ENCODE measurements at regions not wholly inside any gene's neighbourhood (a gene's known extent, or its start where the extent isn't known, plus 50 kb on each side); places are given as distances from the start of the nearest gene placed in this dataset.
"Not testable (repeated sequence)": the region's sequence is repeated elsewhere in the genome, so short reads cannot be mapped to it uniquely, and the experiment has no call there.

GRCh38 chr1:198423673-198424072 is 116.8 kb downstream of the ATP6V1G3 start:
- H3K27me3 ChIP-seq (ENCODE audit: control insufficient read depth in 1 of 2, insufficient read depth in 2 of 2, low read length in 2 of 2): no peaks in the 10 kb centered on the region
- H3K36me3 ChIP-seq (ENCODE audit: control insufficient read depth in 2 of 2, insufficient read depth in 2 of 2, low read length in 1 of 2): no peaks in the 10 kb centered on the region
- H3K4me1 ChIP-seq (ENCODE audit: control insufficient read depth in 2 of 2, insufficient read depth in 2 of 2, low read length in 1 of 2): no peaks in the 10 kb centered on the region
- H3K9me3 ChIP-seq (ENCODE audit: control insufficient read depth in 2 of 2, insufficient read depth in 1 of 2, low read depth in 1 of 2, low read length in 1 of 2): no peaks in the 10 kb centered on the region
- H3K4me3 ChIP-seq (ENCODE audit: low read depth in 1 of 2, low read length in 2 of 2): no peak overlapping the region
- 55 to 70% methylated on average over 1 of the region's 1 CpG for WGBS, 2 donors
- no peak overlapping the region for H3K27ac ChIP-seq (ENCODE audit: low read depth in 2 of 2, low read length in 1 of 2)

GRCh38 chr1:198417039-198417438 is 123.4 kb downstream of the ATP6V1G3 start:
- no peak overlapping the region for H3K4me3 ChIP-seq (ENCODE audit: low read depth in 1 of 2, low read length in 2 of 2)
- no peaks in the 10 kb centered on the region for H3K4me1 ChIP-seq (ENCODE audit: control insufficient read depth in 2 of 2, insufficient read depth in 2 of 2, low read length in 1 of 2)
- H3K9me3 ChIP-seq (ENCODE audit: control insufficient read depth in 2 of 2, insufficient read depth in 1 of 2, low read depth in 1 of 2, low read length in 1 of 2): no peaks in the 10 kb centered on the region
- no peaks in the 10 kb centered on the region for H3K27me3 ChIP-seq (ENCODE audit: control insufficient read depth in 1 of 2, insufficient read depth in 2 of 2, low read length in 2 of 2)
- no peaks in the 10 kb centered on the region for H3K36me3 ChIP-seq (ENCODE audit: control insufficient read depth in 2 of 2, insufficient read depth in 2 of 2, low read length in 1 of 2)
- H3K27ac ChIP-seq (ENCODE audit: low read depth in 2 of 2, low read length in 1 of 2): no peak overlapping the region

GRCh38 chr1:198416296-198416695 is 124.2 kb downstream of the ATP6V1G3 start:
- no peak overlapping the region for H3K27ac ChIP-seq (ENCODE audit: low read depth in 2 of 2, low read length in 1 of 2)
- H3K9me3 ChIP-seq (ENCODE audit: control insufficient read depth in 2 of 2, insufficient read depth in 1 of 2, low read depth in 1 of 2, low read length in 1 of 2): no peaks in the 10 kb centered on the region
- H3K4me3 ChIP-seq (ENCODE audit: low read depth in 1 of 2, low read length in 2 of 2): no peak overlapping the region
- H3K36me3 ChIP-seq (ENCODE audit: control insufficient read depth in 2 of 2, insufficient read depth in 2 of 2, low read length in 1 of 2): no peaks in the 10 kb centered on the region
- WGBS, 2 donors: 38 to 48% methylated on average over 3 of the region's 3 CpGs
- no peaks in the 10 kb centered on the region for H3K4me1 ChIP-seq (ENCODE audit: control insufficient read depth in 2 of 2, insufficient read depth in 2 of 2, low read length in 1 of 2)
- H3K27me3 ChIP-seq (ENCODE audit: control insufficient read depth in 1 of 2, insufficient read depth in 2 of 2, low read length in 2 of 2): no peaks in the 10 kb centered on the region

GRCh38 chr1:198411240-198411639 is 129.2 kb downstream of the ATP6V1G3 start:
- Histone ChIP-seq H3K36me3 (ENCODE audit: control insufficient read depth in 2 of 2, insufficient read depth in 2 of 2, low read length in 1 of 2) (no peaks in the 10 kb centered on the region), H3K27ac (ENCODE audit: low read depth in 2 of 2, low read length in 1 of 2) (no peak overlapping the region), H3K9me3 (ENCODE audit: control insufficient read depth in 2 of 2, insufficient read depth in 1 of 2, low read depth in 1 of 2, low read length in 1 of 2) (no peaks in the 10 kb centered on the region), H3K27me3 (ENCODE audit: control insufficient read depth in 1 of 2, insufficient read depth in 2 of 2, low read length in 2 of 2) (no peaks in the 10 kb centered on the region), H3K4me1 (ENCODE audit: control insufficient read depth in 2 of 2, insufficient read depth in 2 of 2, low read length in 1 of 2) (no peaks in the 10 kb centered on the region), H3K4me3 (ENCODE audit: low read depth in 1 of 2, low read length in 2 of 2) (no peak overlapping the region)

GRCh38 chr1:198408716-198409115 is 131.8 kb downstream of the ATP6V1G3 start:
- Histone ChIP-seq H3K9me3 (ENCODE audit: control insufficient read depth in 2 of 2, insufficient read depth in 1 of 2, low read depth in 1 of 2, low read length in 1 of 2) (no peaks in the 10 kb centered on the region), H3K27me3 (ENCODE audit: control insufficient read depth in 1 of 2, insufficient read depth in 2 of 2, low read length in 2 of 2) (no peaks in the 10 kb centered on the region), H3K36me3 (ENCODE audit: control insufficient read depth in 2 of 2, insufficient read depth in 2 of 2, low read length in 1 of 2) (no peaks in the 10 kb centered on the region), H3K4me3 (ENCODE audit: low read depth in 1 of 2, low read length in 2 of 2) (no peak overlapping the region), H3K4me1 (ENCODE audit: control insufficient read depth in 2 of 2, insufficient read depth in 2 of 2, low read length in 1 of 2) (no peaks in the 10 kb centered on the region), H3K27ac (ENCODE audit: low read depth in 2 of 2, low read length in 1 of 2) (no peak overlapping the region)
- WGBS, 2 donors: 77 to 87% methylated on average over 2 of the region's 2 CpGs

GRCh38 chr1:198404632-198405031 is 135.8 kb downstream of the ATP6V1G3 start:
- not testable (repeated sequence) for H3K36me3 ChIP-seq (ENCODE audit: control insufficient read depth in 2 of 2, insufficient read depth in 2 of 2, low read length in 1 of 2); H3K27ac ChIP-seq (ENCODE audit: low read depth in 2 of 2, low read length in 1 of 2); H3K27me3 ChIP-seq (ENCODE audit: control insufficient read depth in 1 of 2, insufficient read depth in 2 of 2, low read length in 2 of 2); H3K9me3 ChIP-seq (ENCODE audit: control insufficient read depth in 2 of 2, insufficient read depth in 1 of 2, low read depth in 1 of 2, low read length in 1 of 2); H3K4me1 ChIP-seq (ENCODE audit: control insufficient read depth in 2 of 2, insufficient read depth in 2 of 2, low read length in 1 of 2); H3K4me3 ChIP-seq (ENCODE audit: low read depth in 1 of 2, low read length in 2 of 2)
- WGBS, 2 donors: 91 to 92% methylated on average over 8 of the region's 8 CpGs

- 61 to 80% methylated on average over 4 of the region's 4 CpGs for WGBS, 2 donors
- no peaks in the 10 kb centered on the region for H3K4me1 ChIP-seq (ENCODE audit: control insufficient read depth in 2 of 2, insufficient read depth in 2 of 2, low read length in 1 of 2)
- H3K9me3 ChIP-seq (ENCODE audit: control insufficient read depth in 2 of 2, insufficient read depth in 1 of 2, low read depth in 1 of 2, low read length in 1 of 2): no peaks in the 10 kb centered on the region
- no peaks in the 10 kb centered on the region for H3K36me3 ChIP-seq (ENCODE audit: control insufficient read depth in 2 of 2, insufficient read depth in 2 of 2, low read length in 1 of 2)
- H3K4me3 ChIP-seq (ENCODE audit: low read depth in 1 of 2, low read length in 2 of 2): no peak overlapping the region
- H3K27ac ChIP-seq (ENCODE audit: low read depth in 2 of 2, low read length in 1 of 2): no peak overlapping the region
- H3K27me3 ChIP-seq (ENCODE audit: control insufficient read depth in 1 of 2, insufficient read depth in 2 of 2, low read length in 2 of 2): no peaks in the 10 kb centered on the region
Measured at GRCh38 chr1:198400063-198400462, 140.4 kb downstream of the ATP6V1G3 start.

GRCh38 chr1:198399452-198399851 is 141.0 kb downstream of the ATP6V1G3 start:
- Histone ChIP-seq H3K9me3 (ENCODE audit: control insufficient read depth in 2 of 2, insufficient read depth in 1 of 2, low read depth in 1 of 2, low read length in 1 of 2) (no peaks in the 10 kb centered on the region), H3K27me3 (ENCODE audit: control insufficient read depth in 1 of 2, insufficient read depth in 2 of 2, low read length in 2 of 2) (no peaks in the 10 kb centered on the region), H3K36me3 (ENCODE audit: control insufficient read depth in 2 of 2, insufficient read depth in 2 of 2, low read length in 1 of 2) (no peaks in the 10 kb centered on the region), H3K27ac (ENCODE audit: low read depth in 2 of 2, low read length in 1 of 2) (no peak overlapping the region), H3K4me3 (ENCODE audit: low read depth in 1 of 2, low read length in 2 of 2) (no peak overlapping the region), H3K4me1 (ENCODE audit: control insufficient read depth in 2 of 2, insufficient read depth in 2 of 2, low read length in 1 of 2) (no peaks in the 10 kb centered on the region)
- 60 to 66% methylated on average over 1 of the region's 1 CpG for WGBS, 2 donors

GRCh38 chr1:198397208-198397808 is 143.2 kb downstream of the ATP6V1G3 start:
- Histone ChIP-seq H3K9me3 (ENCODE audit: control insufficient read depth in 2 of 2, insufficient read depth in 1 of 2, low read depth in 1 of 2, low read length in 1 of 2) (no peaks in the 10 kb centered on the region), H3K27ac (ENCODE audit: low read depth in 2 of 2, low read length in 1 of 2) (no peak overlapping the region), H3K36me3 (ENCODE audit: control insufficient read depth in 2 of 2, insufficient read depth in 2 of 2, low read length in 1 of 2) (no peaks in the 10 kb centered on the region), H3K4me1 (ENCODE audit: control insufficient read depth in 2 of 2, insufficient read depth in 2 of 2, low read length in 1 of 2) (no peaks in the 10 kb centered on the region), H3K4me3 (ENCODE audit: low read depth in 1 of 2, low read length in 2 of 2) (no peak overlapping the region), H3K27me3 (ENCODE audit: control insufficient read depth in 1 of 2, insufficient read depth in 2 of 2, low read length in 2 of 2) (no peaks in the 10 kb centered on the region)
- WGBS, 2 donors: 89 to 92% methylated on average over 2 of the region's 2 CpGs

GRCh38 chr1:198391393-198392020 is 149.0 kb downstream of the ATP6V1G3 start:
- no peak overlapping the region for H3K4me3 ChIP-seq (ENCODE audit: low read depth in 1 of 2, low read length in 2 of 2)
- H3K4me1 ChIP-seq (ENCODE audit: control insufficient read depth in 2 of 2, insufficient read depth in 2 of 2, low read length in 1 of 2): no peaks in the 10 kb centered on the region
- H3K27ac ChIP-seq (ENCODE audit: low read depth in 2 of 2, low read length in 1 of 2): no peak overlapping the region
- WGBS, 2 donors: 69 to 72% methylated on average over 10 of the region's 10 CpGs
- H3K36me3 ChIP-seq (ENCODE audit: control insufficient read depth in 2 of 2, insufficient read depth in 2 of 2, low read length in 1 of 2): no peaks in the 10 kb centered on the region
- H3K9me3 ChIP-seq (ENCODE audit: control insufficient read depth in 2 of 2, insufficient read depth in 1 of 2, low read depth in 1 of 2, low read length in 1 of 2): no peaks in the 10 kb centered on the region
- no peaks in the 10 kb centered on the region for H3K27me3 ChIP-seq (ENCODE audit: control insufficient read depth in 1 of 2, insufficient read depth in 2 of 2, low read length in 2 of 2)
